SU-DHL-6 (cell line): ENCODE measurements at regions not wholly inside any gene's neighbourhood (a gene's known extent, or its start where the extent isn't known, plus 50 kb on each side); places are given as distances from the start of the nearest gene placed in this dataset.

ENCODE experiments used
- EZH2phosphoT487 ChIP-seq: fragments of 200-600 bp; sonication (generic), shearing (Covaris generic); conservative IDR thresholded peaks from 2 replicates; pipeline ENCODE4 v1.6.1; 2018; ENCODE audit warnings: mild to moderate bottlenecking, antibody characterized with exemption, low read length, moderate library complexity, mixed read lengths
- TF ChIP-seq, protein P1 (sequence below): fragments of 200-600 bp; sonication (generic); IDR thresholded peaks from one replicate; pipeline ENCODE4 v1.5.1; 2017; ENCODE audit warnings: antibody characterized with exemption, mild to moderate bottlenecking, low read length, moderate library complexity; ENCODE audit not compliant: insufficient read depth, poor library complexity, severe bottlenecking

- TF ChIP-seq, protein P1, sequence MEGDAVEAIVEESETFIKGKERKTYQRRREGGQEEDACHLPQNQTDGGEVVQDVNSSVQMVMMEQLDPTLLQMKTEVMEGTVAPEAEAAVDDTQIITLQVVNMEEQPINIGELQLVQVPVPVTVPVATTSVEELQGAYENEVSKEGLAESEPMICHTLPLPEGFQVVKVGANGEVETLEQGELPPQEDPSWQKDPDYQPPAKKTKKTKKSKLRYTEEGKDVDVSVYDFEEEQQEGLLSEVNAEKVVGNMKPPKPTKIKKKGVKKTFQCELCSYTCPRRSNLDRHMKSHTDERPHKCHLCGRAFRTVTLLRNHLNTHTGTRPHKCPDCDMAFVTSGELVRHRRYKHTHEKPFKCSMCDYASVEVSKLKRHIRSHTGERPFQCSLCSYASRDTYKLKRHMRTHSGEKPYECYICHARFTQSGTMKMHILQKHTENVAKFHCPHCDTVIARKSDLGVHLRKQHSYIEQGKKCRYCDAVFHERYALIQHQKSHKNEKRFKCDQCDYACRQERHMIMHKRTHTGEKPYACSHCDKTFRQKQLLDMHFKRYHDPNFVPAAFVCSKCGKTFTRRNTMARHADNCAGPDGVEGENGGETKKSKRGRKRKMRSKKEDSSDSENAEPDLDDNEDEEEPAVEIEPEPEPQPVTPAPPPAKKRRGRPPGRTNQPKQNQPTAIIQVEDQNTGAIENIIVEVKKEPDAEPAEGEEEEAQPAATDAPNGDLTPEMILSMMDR: no peak
- TF ChIP-seq EZH2phosphoT487: no peak
Measured at GRCh38 chr5:112583166-112583565, 154.5 kb upstream of the APC start.
